ENCODE measurements at regions not wholly inside any gene's neighbourhood (a gene's known extent, or its start where the extent isn't known, plus 50 kb on each side); places are given as distances from the start of the nearest gene placed in this dataset.
A peak's percentile ranks its signal among the peaks of the same experiment; 100 is the strongest.

DNA sequence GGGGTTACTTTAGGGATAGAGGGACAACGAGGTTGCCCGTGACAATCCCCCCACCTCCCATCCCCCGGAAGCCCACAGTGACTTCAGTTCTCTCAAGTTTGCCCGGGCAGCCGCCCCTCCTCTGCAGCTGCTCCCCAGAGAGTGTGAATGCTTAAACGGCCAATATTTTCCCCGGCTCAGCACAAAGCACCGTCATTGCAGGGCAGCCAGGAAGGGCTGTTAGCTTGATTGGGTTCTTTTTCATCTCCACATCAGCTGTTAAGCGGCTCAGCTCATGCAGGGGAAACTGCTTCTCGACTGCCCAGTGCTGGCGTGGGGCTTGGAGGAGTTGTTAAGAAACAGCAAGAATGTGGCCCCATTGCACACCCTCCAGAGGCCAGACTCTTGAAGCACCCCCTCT is 120.5 kb upstream of the NCOR2 start:
- Histone ChIP-seq H3K27ac (ENCODE audit: low read length) (peak overlapping the region; percentile 96), H3K9me3 (ENCODE audit: insufficient read depth, low read length, severe bottlenecking) (peaks cover 8% of the 10 kb centered on the region), H2AFZ (ENCODE audit: low read depth, low read length) (peak overlapping the region; percentile 77), H3K36me3 (ENCODE audit: insufficient read depth, low read length) (no peaks in the 10 kb centered on the region; the same call in 1 of the 2 replicates), H4K20me1 (ENCODE audit: insufficient read depth, low read length) (no peaks in the 10 kb centered on the region), H3K4me3 (ENCODE audit: low read depth in 1 of 2, low read length in 2 of 2) (peak overlapping the region; percentile 12 to 58; a peak in 3 of 4 replicates), H3K4me2 (ENCODE audit: insufficient read depth, low read length) (peak overlapping the region; percentile 76), H3K9ac (ENCODE audit: low read depth, low read length) (peak overlapping the region; percentile 60), H3K27me3 (ENCODE audit: insufficient read depth, low read length, poor library complexity) (no peaks in the 10 kb centered on the region), H3K4me1 (ENCODE audit: insufficient read depth, low read length) (peaks cover 42% of the 10 kb centered on the region), H3K79me2 (ENCODE audit: insufficient read depth, low read length) (no peaks in the 10 kb centered on the region)
- DNase-seq (peak; percentile 90), ATAC-seq (ENCODE audit: insufficient read depth, low read depth) (peak; percentile 88)
- TF ChIP-seq, protein P1, sequence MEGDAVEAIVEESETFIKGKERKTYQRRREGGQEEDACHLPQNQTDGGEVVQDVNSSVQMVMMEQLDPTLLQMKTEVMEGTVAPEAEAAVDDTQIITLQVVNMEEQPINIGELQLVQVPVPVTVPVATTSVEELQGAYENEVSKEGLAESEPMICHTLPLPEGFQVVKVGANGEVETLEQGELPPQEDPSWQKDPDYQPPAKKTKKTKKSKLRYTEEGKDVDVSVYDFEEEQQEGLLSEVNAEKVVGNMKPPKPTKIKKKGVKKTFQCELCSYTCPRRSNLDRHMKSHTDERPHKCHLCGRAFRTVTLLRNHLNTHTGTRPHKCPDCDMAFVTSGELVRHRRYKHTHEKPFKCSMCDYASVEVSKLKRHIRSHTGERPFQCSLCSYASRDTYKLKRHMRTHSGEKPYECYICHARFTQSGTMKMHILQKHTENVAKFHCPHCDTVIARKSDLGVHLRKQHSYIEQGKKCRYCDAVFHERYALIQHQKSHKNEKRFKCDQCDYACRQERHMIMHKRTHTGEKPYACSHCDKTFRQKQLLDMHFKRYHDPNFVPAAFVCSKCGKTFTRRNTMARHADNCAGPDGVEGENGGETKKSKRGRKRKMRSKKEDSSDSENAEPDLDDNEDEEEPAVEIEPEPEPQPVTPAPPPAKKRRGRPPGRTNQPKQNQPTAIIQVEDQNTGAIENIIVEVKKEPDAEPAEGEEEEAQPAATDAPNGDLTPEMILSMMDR (IDR thresholded peaks at IDR 0.05; ENCODE audit: borderline replicate concordance, extremely low read depth, low read length, poor library complexity, severe bottlenecking): no peak
- TF ChIP-seq EZH2 (IDR thresholded peaks at IDR 0.05; ENCODE audit: borderline replicate concordance, low read depth, low read length, severe bottlenecking): no peak

DNA sequence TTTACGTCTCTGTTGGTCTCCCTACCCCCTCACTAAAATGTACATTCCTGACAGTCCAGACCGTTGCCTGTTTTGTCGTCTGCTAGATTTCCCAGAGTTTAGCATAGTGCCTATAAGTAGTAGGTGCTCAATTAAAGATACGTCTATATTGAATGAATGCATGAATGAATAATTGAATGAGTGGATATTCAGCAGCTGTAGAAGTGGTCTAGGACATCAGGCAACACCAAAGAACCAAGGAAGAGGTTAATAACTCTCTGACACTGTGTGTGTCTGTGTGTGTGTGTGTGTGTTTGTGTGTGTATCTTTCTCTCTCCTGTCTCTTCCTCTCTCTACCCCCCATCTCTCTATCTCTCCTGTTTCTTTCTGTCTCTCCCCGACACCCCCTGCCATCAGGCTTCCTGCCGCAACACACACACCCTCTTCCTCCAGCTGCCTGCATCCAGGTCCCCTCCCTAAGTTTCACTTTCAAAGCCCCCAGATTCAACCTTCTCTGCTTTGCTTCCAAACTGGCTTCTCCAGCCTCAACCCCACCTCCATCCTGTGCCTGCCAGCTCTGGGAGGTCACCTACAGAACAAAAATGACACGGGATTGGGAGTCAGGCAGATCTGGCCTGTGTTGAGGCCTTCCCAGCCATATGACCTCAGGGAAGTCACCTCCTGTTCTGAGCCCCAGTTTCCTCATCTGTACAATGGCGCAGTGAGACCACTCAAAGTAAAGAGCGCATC is 119.9 kb upstream of the NCOR2 start:
- Histone ChIP-seq H3K27ac (ENCODE audit: low read length) (peak overlapping the region; percentile 96), H3K4me1 (ENCODE audit: insufficient read depth, low read length) (peaks cover 42% of the 10 kb centered on the region), H3K4me3 (ENCODE audit: low read depth in 1 of 2, low read length in 2 of 2) (peak overlapping the region; percentile 12 to 58; a peak in 3 of 4 replicates), H3K4me2 (ENCODE audit: insufficient read depth, low read length) (peak overlapping the region; percentile 76), H3K79me2 (ENCODE audit: insufficient read depth, low read length) (no peaks in the 10 kb centered on the region), H3K9me3 (ENCODE audit: insufficient read depth, low read length, severe bottlenecking) (peaks cover 3% of the 10 kb centered on the region), H2AFZ (ENCODE audit: low read depth, low read length) (peak overlapping the region; percentile 77), H3K27me3 (ENCODE audit: insufficient read depth, low read length, poor library complexity) (no peaks in the 10 kb centered on the region), H3K36me3 (ENCODE audit: insufficient read depth, low read length) (no peaks in the 10 kb centered on the region; the same call in 1 of the 2 replicates), H3K9ac (ENCODE audit: low read depth, low read length) (peak overlapping the region; percentile 60), H4K20me1 (ENCODE audit: insufficient read depth, low read length) (no peaks in the 10 kb centered on the region)
- ATAC-seq (ENCODE audit: insufficient read depth, low read depth): peak; percentile 82
- DNase-seq: peak; percentile 87
- TF ChIP-seq, protein P1 (IDR thresholded peaks at IDR 0.05; ENCODE audit: borderline replicate concordance, extremely low read depth, low read length, poor library complexity, severe bottlenecking): no peak
- no peak for TF ChIP-seq EZH2 (IDR thresholded peaks at IDR 0.05; ENCODE audit: borderline replicate concordance, low read depth, low read length, severe bottlenecking)

DNA sequence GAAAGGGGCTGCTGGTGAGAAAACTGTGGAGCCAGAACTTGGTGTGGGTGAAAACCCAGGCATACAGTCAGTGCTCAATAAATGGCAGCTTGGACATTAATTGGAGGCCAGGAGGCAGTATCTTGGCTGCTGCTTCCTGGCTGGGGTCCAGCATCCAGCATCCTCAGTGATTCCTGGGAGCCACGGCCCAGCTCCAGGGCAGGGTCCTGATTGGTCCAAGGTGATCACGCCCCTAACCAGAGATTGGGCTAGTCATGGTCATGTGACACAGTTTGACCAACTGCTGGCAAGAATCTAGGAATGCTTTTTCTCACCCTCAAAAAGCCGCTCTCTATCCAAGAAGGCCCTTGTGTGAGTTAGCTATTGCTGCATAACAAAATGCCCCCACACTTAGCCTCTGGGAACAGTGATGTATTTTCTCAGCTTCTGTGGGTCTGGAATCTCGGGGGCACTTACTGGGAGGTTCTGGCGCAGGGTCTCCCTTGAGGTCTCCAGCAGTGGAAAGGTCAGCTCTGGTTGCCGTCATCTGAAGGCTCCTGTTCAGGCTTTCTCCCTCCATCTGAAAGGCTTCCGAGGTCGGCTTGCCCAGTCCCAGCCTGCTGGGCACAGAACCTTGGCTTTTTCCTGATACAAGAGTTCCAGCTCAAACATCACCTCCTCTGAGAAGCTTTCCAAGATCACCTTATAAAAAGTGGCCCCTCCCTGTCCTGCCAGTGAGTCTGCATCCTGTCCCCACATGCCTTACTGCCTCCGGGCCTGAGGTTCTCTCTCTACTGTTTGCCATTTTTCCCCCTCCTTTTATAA is 119.2 kb upstream of the NCOR2 start:
- no peaks in the 10 kb centered on the region for H4K20me1 ChIP-seq (ENCODE audit: insufficient read depth, low read length)
- peak overlapping the region in 1 of 2 experiments; percentile 58; a peak in 1 of 4 replicates for H3K4me3 ChIP-seq (ENCODE audit: low read depth in 1 of 2, low read length in 2 of 2)
- H3K79me2 ChIP-seq (ENCODE audit: insufficient read depth, low read length): no peaks in the 10 kb centered on the region
- no peaks in the 10 kb centered on the region for H3K27me3 ChIP-seq (ENCODE audit: insufficient read depth, low read length, poor library complexity)
- peaks cover 42% of the 10 kb centered on the region for H3K4me1 ChIP-seq (ENCODE audit: insufficient read depth, low read length)
- no peaks in the 10 kb centered on the region for H3K9me3 ChIP-seq (ENCODE audit: insufficient read depth, low read length, severe bottlenecking)
- H3K27ac ChIP-seq (ENCODE audit: low read length): peak overlapping the region; percentile 96
- ATAC-seq (ENCODE audit: insufficient read depth, low read depth) (no peak), DNase-seq (no peak)
- no peak overlapping the region for H2AFZ ChIP-seq (ENCODE audit: low read depth, low read length)
- TF ChIP-seq EZH2 (IDR thresholded peaks at IDR 0.05; ENCODE audit: borderline replicate concordance, low read depth, low read length, severe bottlenecking): no peak
- TF ChIP-seq, protein P1 (IDR thresholded peaks at IDR 0.05; ENCODE audit: borderline replicate concordance, extremely low read depth, low read length, poor library complexity, severe bottlenecking): no peak
- no peak overlapping the region for H3K9ac ChIP-seq (ENCODE audit: low read depth, low read length)
- H3K4me2 ChIP-seq (ENCODE audit: insufficient read depth, low read length): peak overlapping the region; percentile 76
- no peaks in the 10 kb centered on the region for H3K36me3 ChIP-seq (ENCODE audit: insufficient read depth, low read length)
